Erythroblast (primary cell): ENCODE measurements at regions not wholly inside any gene's neighbourhood (a gene's known extent, or its start where the extent isn't known, plus 50 kb on each side); places are given as distances from the start of the nearest gene placed in this dataset.

Experiments
- GATA1 ChIP-seq: IDR thresholded peaks from 2 replicates; pipeline ENCODE4 v1.6.1; 2011; ENCODE audit warnings: low read depth, mild to moderate bottlenecking, control low read depth, low read length, moderate library complexity
- POLR2A ChIP-seq: IDR thresholded peaks from 2 replicates; pipeline ENCODE4 v1.6.1; 2011; ENCODE audit warnings: mild to moderate bottlenecking, low read length

DNA sequence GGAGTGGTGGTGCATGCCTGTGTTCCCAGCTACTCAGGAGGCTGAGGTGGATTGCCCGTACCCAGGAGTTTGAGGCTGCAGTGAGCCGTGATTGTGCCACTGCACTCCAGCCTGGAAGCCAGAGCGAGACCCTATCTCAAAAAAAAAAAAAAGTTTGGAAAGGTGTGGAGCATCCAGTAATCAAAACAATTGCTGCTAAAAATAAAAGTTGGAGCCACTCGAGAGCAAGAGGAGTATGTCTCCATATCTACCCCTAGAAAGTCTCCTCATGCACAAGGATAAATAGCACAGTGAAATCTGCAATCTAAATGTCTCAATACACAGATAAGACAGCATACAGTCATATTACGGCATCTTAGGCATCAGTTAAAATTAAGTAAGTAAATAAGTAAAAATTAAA is 81.5 kb upstream of the NEBL start:
- TF ChIP-seq POLR2A (no peak), GATA1 (no peak)
